BJ (cell line): ENCODE measurements at regions not wholly inside any gene's neighbourhood (a gene's known extent, or its start where the extent isn't known, plus 50 kb on each side); places are given as distances from the start of the nearest gene placed in this dataset.

Source experiments
- CTCF ChIA-PET: fragments of 350-600 bp; formaldehyde crosslinking; extraction: SDS; loops from one replicate; lab custom pipeline; 2021; ENCODE audit warnings: antibody characterized with exemption, inconsistent platforms; lab: Yijun Ruan, JAX
- POLR2A ChIA-PET: fragments of 300-600 bp; sonication (Branson Sonifier 250); formaldehyde crosslinking; extraction: SDS; loops from one replicate; lab custom pipeline; 2021; ENCODE audit warnings: antibody characterized with exemption; lab: Charles Lee
- DNase-seq: peaks from one replicate; pipeline ENCODE4 v3.0.0-alpha.2; 2011; ENCODE audit warnings: low read depth
- H3K27me3 ChIP-seq: 2 replicates; pipeline ENCODE4 v1.6.0; 2011; ENCODE audit warnings: low read length; ENCODE audit not compliant: control insufficient read depth, insufficient read depth
- H3K36me3 ChIP-seq: 2 replicates; pipeline ENCODE4 v1.5.1; 2011; ENCODE audit warnings: low read length; ENCODE audit not compliant: control insufficient read depth, insufficient read depth
- H3K4me3 ChIP-seq: 2 replicates; pipeline ENCODE4 v1.5.1; 2011; ENCODE audit warnings: low read depth, mild to moderate bottlenecking, control low read depth, low read length
- TF ChIP-seq, protein P1 (sequence below): IDR thresholded peaks from 2 replicates; pipeline ENCODE4 v1.5.1; 2011; ENCODE audit warnings: low read depth, mild to moderate bottlenecking, control low read depth, inconsistent platforms, low read length, moderate library complexity; ENCODE audit not compliant: insufficient read depth

DNA sequence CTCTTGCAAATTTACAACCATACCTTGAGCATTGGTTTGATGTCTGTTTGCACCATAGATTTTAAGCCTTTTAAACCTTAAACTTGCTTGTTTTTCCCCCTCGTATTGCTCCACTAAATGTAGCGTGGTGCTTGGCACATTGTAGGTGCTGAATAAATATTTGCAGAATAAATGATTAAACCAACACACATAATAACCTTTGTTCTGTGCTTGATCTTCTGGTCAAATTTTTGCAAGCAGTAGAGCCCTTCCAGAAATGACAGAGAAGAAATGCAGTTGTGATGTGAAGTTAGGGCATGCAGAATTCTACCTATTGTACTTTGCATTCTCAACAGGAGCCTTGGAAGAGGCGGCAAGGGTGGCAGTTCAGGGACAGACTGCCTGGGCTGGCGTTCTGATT lies 394.4 kb upstream of the TBX3 start:
- no peak for DNase-seq
- ChIA-PET CTCF (no interaction called here), POLR2A (no interaction called here)
- Histone ChIP-seq H3K36me3 (no peaks in the 10 kb centered on the region), H3K27me3 (no peaks in the 10 kb centered on the region), H3K4me3 (no peak overlapping the region)
- TF ChIP-seq, protein P1, sequence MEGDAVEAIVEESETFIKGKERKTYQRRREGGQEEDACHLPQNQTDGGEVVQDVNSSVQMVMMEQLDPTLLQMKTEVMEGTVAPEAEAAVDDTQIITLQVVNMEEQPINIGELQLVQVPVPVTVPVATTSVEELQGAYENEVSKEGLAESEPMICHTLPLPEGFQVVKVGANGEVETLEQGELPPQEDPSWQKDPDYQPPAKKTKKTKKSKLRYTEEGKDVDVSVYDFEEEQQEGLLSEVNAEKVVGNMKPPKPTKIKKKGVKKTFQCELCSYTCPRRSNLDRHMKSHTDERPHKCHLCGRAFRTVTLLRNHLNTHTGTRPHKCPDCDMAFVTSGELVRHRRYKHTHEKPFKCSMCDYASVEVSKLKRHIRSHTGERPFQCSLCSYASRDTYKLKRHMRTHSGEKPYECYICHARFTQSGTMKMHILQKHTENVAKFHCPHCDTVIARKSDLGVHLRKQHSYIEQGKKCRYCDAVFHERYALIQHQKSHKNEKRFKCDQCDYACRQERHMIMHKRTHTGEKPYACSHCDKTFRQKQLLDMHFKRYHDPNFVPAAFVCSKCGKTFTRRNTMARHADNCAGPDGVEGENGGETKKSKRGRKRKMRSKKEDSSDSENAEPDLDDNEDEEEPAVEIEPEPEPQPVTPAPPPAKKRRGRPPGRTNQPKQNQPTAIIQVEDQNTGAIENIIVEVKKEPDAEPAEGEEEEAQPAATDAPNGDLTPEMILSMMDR = no peak

DNA sequence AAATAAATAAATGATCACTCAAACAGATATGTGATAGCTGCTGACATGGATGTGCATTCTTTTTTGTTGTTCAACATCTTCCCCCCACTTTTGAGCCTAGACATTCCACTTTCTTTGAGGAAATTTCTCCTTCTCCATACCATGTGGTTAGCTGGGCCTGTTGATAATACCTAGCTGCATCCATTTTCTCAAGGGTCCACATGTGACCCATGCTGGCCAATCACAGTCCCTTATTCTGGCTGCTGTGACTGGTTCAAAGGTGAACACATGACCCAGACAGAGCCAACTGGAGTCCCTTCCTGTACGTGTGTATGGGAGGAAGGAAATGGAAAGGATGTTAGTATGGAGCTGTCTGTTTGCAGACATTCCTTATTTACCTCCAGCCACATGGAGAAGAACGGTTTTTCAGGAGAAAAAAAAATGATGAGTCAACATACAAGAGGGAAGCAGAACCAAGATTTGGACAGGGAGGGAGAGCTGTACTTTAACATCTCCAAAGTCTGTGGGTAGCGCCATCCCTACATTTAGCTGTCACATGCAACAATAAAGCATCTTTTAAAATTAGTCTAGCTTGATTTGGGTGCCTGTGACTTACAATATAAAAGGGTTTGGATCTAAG lies 391.7 kb upstream of the TBX3 start:
- POLR2A ChIA-PET = no interaction called here
- no peak for DNase-seq
- CTCF ChIA-PET = interaction anchor here (2.0 kb wide), 1 partner anchor 11 kb away, joined by 8 read pairs; no protein-coding TSS in a partner anchor
- Histone ChIP-seq H3K4me3 (no peak overlapping the region), H3K27me3 (no peaks in the 10 kb centered on the region), H3K36me3 (no peaks in the 10 kb centered on the region)
- TF ChIP-seq, protein P1 = no peak

DNA sequence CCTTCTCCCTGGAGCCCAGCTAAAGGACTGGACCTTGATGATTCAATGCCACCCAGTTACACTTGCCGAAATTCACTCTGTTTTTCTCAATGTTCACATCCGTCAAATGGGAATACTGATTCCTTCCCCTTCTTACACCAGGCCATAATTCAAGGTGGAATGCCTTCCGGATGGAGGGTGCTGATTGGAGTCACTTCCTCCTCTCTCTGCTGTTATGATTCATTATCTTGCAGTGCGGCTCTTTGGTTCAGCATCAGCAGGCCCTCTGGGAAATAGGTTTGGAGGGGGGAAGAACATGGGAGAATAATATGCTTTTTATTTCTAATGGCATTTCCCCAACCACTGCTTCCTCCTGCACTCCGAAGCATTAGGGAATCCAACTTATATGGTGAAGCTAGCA lies 390.6 kb upstream of the TBX3 start:
- no peak for DNase-seq
- TF ChIP-seq, protein P1 = no peak
- no peak overlapping the region for H3K4me3 ChIP-seq
- POLR2A ChIA-PET = no interaction called here
- no peaks in the 10 kb centered on the region for H3K36me3 ChIP-seq
- no peaks in the 10 kb centered on the region for H3K27me3 ChIP-seq
- CTCF ChIA-PET = no interaction called here

DNA sequence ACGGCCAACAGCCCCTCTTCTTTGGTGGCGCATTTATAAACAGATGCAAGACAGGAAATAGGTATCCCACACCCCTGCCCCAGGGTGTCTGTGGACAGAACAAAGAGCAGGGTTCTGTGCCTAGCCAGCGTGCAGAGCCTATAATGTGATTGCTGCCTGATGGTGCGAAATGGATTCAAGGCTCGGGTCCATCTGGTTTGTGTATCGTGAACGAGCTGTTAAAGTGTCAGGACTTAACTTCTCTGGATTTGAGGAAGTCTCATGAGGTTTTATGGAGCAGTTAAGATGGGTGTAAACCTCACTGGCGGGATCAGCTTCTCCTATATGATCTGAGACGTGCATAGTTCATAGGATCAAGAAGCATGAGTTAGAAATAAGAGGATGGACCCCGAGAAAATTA lies 388.7 kb upstream of the TBX3 start:
- no peak for DNase-seq
- Histone ChIP-seq H3K27me3 (no peaks in the 10 kb centered on the region), H3K4me3 (no peak overlapping the region), H3K36me3 (no peaks in the 10 kb centered on the region)
- ChIA-PET POLR2A (no interaction called here), CTCF (interaction anchor here (1.0 kb wide), 3 partner anchors 10 to 61 kb away, joined by 3 read pairs; no protein-coding TSS in a partner anchor)
- TF ChIP-seq, protein P1 = no peak

DNA sequence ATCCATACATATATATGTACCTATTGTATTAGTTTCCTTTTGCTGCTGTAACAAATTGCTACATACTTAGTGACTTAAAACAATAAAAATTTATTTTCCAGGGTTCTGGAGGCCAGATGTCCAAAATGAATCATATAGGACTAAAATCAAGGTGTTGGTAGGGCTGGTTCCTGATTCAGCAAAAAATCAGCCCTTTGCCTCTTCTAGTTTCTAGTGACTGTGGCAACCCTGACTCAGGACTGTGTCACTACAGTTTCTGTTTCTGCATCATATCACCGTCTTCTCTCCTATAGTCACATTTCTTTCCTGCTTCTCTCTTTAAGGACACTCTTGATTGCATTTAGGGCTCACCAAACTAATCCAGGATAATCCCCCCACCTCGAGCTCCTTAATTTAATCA lies 386.3 kb upstream of the TBX3 start:
- Histone ChIP-seq H3K4me3 (no peak overlapping the region), H3K27me3 (no peaks in the 10 kb centered on the region), H3K36me3 (no peaks in the 10 kb centered on the region)
- TF ChIP-seq, protein P1 = no peak
- DNase-seq = no peak
- POLR2A ChIA-PET = no interaction called here
- CTCF ChIA-PET = no interaction called here
